Fibroblast of the aortic adventitia (primary cell): ENCODE measurements at regions not wholly inside any gene's neighbourhood (a gene's known extent, or its start where the extent isn't known, plus 50 kb on each side); places are given as distances from the start of the nearest gene placed in this dataset.

ENCODE experiments used
- DNase-seq: peaks from one replicate; pipeline ENCODE4 v3.0.0-alpha.2; 2010; ENCODE audit warnings: low read depth
- H3K4me3 ChIP-seq: 2 replicates; pipeline ENCODE4 v1.5.1; 2011; ENCODE audit warnings: low read depth, mild to moderate bottlenecking, control low read depth, low read length, moderate library complexity
- CTCF ChIP-seq: IDR thresholded peaks from 2 replicates; pipeline ENCODE4 v1.5.1; 2011; ENCODE audit warnings: mild to moderate bottlenecking, low read length, control low read depth, inconsistent platforms; ENCODE audit not compliant: insufficient read depth

DNA sequence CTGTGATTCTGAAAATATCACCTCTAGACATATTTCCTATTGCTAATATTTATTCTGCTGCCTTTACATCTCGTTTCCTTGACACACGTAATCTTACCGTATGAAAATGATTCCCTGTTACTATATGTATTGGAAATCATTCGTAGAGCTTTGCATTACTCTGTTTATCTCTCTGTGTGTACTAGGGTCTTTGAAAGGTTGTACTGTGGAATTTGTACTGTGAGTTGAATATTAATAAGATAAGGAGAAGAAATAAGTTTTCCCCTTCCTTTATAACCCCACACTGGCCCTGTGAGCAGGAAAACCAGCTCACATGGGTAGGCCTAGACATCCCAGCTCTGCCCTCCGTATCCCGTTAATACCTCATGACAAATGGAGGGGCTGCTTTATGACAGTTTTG lies 354.9 kb downstream of the KLF5 start:
- H3K4me3 ChIP-seq, result no peak overlapping the region
- DNase-seq, result no peak
- TF ChIP-seq CTCF, result no peak

GRCh38 chr13:73412933-73413332 lies 354.1 kb downstream of the KLF5 start:
- no peak overlapping the region for H3K4me3 ChIP-seq
- no peak for TF ChIP-seq CTCF
- DNase-seq, result no peak

DNA sequence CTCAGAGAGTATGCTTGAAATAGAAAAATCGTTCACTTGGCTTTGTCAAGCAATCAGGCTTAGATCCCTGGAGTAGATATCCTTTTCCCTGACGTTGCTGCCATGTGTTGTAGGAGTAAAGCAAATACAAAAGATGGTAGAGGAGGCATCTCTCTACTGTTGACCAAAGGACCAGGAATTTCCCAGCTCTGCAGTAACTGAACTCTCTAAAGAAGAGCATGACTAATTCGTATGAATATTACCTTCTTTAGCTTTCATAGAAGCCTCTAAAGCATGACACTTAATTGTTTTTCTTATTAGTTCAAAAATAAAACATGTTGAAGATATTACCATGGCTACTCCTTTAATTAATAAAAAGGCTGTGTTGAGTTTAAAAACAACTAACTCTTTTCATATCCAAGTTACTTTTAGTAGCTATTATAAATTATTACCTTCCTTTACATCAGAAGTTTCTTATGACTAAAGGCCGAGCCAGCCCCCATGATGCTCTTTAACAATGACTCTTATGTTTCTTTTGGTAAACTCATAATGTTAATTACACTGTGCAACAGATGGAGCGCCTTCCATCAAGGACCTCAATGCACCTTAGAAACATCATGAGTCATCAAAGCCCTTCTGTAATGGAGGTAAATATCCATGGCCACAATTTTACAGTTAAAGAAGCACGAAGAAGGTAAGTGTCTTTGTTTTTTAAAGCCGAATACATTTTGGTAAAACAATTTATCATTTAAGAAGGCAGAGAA lies 352.4 kb downstream of the KLF5 start:
- H3K4me3 ChIP-seq, result no peak overlapping the region
- DNase-seq, result no peak
- TF ChIP-seq CTCF, result no peak

DNA sequence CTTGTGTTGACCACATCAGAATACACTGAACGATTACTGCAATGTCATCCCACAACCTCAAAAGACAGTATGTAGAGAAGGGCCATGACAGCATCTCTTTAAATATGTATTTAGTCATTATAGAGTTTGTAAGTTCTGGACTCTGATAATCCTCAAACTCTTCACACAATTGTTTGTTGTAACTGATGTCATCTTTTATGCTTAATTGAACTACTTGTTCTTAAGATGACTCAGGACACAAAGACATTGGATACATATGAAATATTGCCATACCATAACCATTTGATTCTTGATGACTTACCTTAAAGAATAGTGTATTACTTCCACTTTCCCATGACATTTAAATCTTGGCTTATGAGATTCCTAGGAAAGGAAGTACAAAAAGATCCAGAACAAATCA lies 347.6 kb downstream of the KLF5 start:
- no peak overlapping the region for H3K4me3 ChIP-seq

GRCh38 chr13:73404581-73404980 lies 345.8 kb downstream of the KLF5 start:
- no peak overlapping the region for H3K4me3 ChIP-seq
- no peak for DNase-seq
- TF ChIP-seq CTCF, result no peak

More for the DNA sequence above, 347.6 kb downstream of the KLF5 start:
- DNase-seq, result no peak
- TF ChIP-seq CTCF, result no peak

DNA sequence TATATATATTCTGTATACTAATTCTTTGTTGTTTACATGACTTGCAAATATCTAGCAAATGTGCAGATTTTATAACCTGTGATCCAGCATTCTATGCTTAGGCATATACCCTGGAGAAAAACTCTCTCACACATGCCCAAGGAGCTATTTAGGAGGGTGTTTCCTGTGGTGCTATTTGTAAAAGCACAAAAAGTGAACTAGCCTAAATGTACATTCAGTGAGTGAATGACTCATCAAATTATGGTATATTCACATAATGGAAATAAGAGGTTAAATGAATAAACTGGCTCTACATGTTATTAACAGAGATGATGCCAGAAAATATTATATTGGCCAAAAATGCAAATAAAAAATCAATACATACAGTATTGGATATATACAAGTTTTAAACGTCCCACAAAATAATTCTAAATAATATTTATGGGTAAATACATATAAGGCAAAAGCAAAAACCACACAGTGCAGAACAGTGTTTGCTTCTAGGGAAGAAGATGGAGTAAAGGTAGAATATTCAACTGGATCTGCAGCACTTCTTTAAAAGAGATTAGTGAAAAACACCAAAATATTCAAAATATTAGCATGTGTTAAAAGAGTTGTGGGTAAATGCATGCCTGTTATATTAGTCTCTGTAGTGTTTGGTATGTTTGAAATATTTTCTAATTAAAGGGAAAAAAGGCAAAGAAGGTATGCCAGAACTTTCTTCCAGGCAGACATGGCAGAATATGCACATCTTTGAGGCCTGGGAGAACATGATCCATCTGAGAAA lies 344.7 kb downstream of the KLF5 start:
- TF ChIP-seq CTCF, result no peak
- DNase-seq, result no peak

More for the DNA sequence above, 344.7 kb downstream of the KLF5 start:
- H3K4me3 ChIP-seq, result no peak overlapping the region
